IPS-20b (cell line): ENCODE measurements at regions not wholly inside any gene's neighbourhood (a gene's known extent, or its start where the extent isn't known, plus 50 kb on each side); places are given as distances from the start of the nearest gene placed in this dataset.

Experiments used
- H3K27ac ChIP-seq: one replicate; pipeline ENCODE4 v1.5.1; 2013; ENCODE audit warnings: low read length
- H3K27me3 ChIP-seq: 2 replicates; pipeline ENCODE4 v1.6.1; 2013; ENCODE audit warnings: mild to moderate bottlenecking, low read length, inconsistent platforms; ENCODE audit not compliant: insufficient read depth
- H3K36me3 ChIP-seq: 2 replicates; pipeline ENCODE4 v1.6.1; 2013; ENCODE audit warnings: low read depth, mild to moderate bottlenecking, inconsistent platforms, low read length, moderate library complexity; ENCODE audit not compliant: insufficient read depth
- H3K4me1 ChIP-seq: 2 replicates; pipeline ENCODE4 v1.6.1; 2013; ENCODE audit warnings: mild to moderate bottlenecking, control low read depth, inconsistent platforms, low read length, moderate library complexity; ENCODE audit not compliant: insufficient read depth
- H3K4me3 ChIP-seq: 2 replicates; pipeline ENCODE4 v1.5.1; 2013; ENCODE audit warnings: mild to moderate bottlenecking, low read length, inconsistent platforms
- H3K9ac ChIP-seq: 2 replicates; pipeline ENCODE4 v1.6.1; 2013; ENCODE audit warnings: low read depth, mild to moderate bottlenecking, inconsistent platforms, low read length, moderate library complexity
- H3K9me3 ChIP-seq: 2 replicates; pipeline ENCODE4 v1.6.1; 2013; ENCODE audit warnings: mild to moderate bottlenecking, low read depth, low read length, inconsistent platforms; ENCODE audit not compliant: insufficient read depth

- no peaks in the 10 kb centered on the region for H3K27me3 ChIP-seq
- no peaks in the 10 kb centered on the region for H3K4me1 ChIP-seq
- no peak overlapping the region for H3K9ac ChIP-seq
- H3K4me3 ChIP-seq, result no peak overlapping the region
- no peak overlapping the region for H3K27ac ChIP-seq
- no peaks in the 10 kb centered on the region for H3K36me3 ChIP-seq
- H3K9me3 ChIP-seq, result no peaks in the 10 kb centered on the region
These were observed 496.4 kb upstream of the CBLB start for GRCh38 chr3:106365061-106365691.

DNA sequence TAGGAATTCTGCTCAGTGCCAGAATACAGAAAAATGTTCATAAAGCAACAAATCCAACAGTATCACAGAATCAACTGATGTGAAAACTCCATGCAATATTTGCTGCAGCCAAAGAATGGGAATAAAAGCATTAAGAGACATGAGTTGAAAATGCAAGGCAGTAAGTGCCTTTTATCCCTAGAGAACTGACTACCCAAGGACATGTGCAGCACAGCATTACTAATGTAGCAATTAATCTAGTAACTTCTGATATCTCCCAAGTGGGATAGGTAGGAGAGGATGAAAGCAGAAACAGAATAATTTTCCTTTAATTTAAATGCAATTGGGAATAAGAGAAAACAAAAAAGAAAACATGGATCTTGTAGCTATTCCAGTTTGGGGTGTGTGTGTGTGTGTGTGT is 497.5 kb upstream of the CBLB start:
- Histone ChIP-seq H3K9ac (no peak overlapping the region), H3K27ac (no peak overlapping the region), H3K27me3 (no peaks in the 10 kb centered on the region), H3K36me3 (no peaks in the 10 kb centered on the region), H3K9me3 (no peaks in the 10 kb centered on the region), H3K4me3 (no peak overlapping the region), H3K4me1 (no peaks in the 10 kb centered on the region)

DNA sequence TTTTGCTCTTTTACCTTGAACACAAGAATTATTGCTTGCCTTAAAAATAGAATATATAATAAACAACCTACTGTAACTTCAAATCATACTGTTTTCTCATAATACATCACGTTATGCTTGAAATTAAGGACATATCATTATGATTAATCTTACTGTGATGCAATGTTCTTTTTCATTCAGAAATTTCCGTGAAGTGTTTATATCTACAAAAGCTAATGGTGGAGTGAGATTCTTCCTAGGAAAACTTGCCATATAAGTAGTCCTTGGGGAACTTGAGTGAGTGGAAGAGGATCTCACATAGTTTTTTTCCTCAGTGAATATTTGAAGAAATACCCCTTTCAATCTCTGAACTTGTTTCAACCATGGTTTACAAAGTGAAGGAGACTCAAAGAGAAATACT is 498.7 kb upstream of the CBLB start:
- Histone ChIP-seq H3K4me1 (no peaks in the 10 kb centered on the region), H3K9me3 (no peaks in the 10 kb centered on the region), H3K27me3 (no peaks in the 10 kb centered on the region), H3K4me3 (no peak overlapping the region), H3K27ac (no peak overlapping the region), H3K36me3 (no peaks in the 10 kb centered on the region), H3K9ac (no peak overlapping the region)

- Histone ChIP-seq H3K4me1 (no peaks in the 10 kb centered on the region), H3K36me3 (no peaks in the 10 kb centered on the region), H3K27ac (no peak overlapping the region), H3K9me3 (no peaks in the 10 kb centered on the region), H3K4me3 (no peak overlapping the region), H3K9ac (no peak overlapping the region), H3K27me3 (no peaks in the 10 kb centered on the region)
These were observed 502.6 kb upstream of the CBLB start for GRCh38 chr3:106371221-106371970.

GRCh38 chr3:106371971-106372805 is 503.4 kb upstream of the CBLB start:
- no peaks in the 10 kb centered on the region for H3K9me3 ChIP-seq
- no peaks in the 10 kb centered on the region for H3K4me1 ChIP-seq
- H3K27me3 ChIP-seq, result no peaks in the 10 kb centered on the region
- H3K36me3 ChIP-seq, result no peaks in the 10 kb centered on the region
- H3K9ac ChIP-seq, result no peak overlapping the region
- H3K4me3 ChIP-seq, result no peak overlapping the region
- no peak overlapping the region for H3K27ac ChIP-seq

DNA sequence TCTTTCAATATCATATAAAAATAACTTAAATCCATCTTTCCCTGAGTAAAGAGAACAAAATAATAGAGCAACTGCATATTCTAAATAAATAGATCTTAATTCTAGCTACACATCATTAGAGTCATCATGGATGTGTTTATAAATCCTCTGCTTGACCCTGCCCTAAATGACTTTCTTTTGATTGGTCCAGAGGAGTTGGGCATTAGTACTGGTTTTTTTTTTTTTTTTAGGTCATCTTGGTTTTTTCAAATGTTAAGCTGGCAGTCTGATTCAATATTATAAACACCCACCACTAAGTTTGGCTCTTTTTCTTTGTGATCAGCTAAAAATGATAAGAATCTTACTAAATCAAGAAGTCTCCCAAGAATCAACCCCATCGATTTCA is 504.0 kb upstream of the CBLB start:
- H3K9me3 ChIP-seq, result no peaks in the 10 kb centered on the region
- H3K4me3 ChIP-seq, result no peak overlapping the region
- no peak overlapping the region for H3K9ac ChIP-seq
- no peaks in the 10 kb centered on the region for H3K4me1 ChIP-seq
- no peaks in the 10 kb centered on the region for H3K27me3 ChIP-seq
- H3K36me3 ChIP-seq, result no peaks in the 10 kb centered on the region
- no peak overlapping the region for H3K27ac ChIP-seq

DNA sequence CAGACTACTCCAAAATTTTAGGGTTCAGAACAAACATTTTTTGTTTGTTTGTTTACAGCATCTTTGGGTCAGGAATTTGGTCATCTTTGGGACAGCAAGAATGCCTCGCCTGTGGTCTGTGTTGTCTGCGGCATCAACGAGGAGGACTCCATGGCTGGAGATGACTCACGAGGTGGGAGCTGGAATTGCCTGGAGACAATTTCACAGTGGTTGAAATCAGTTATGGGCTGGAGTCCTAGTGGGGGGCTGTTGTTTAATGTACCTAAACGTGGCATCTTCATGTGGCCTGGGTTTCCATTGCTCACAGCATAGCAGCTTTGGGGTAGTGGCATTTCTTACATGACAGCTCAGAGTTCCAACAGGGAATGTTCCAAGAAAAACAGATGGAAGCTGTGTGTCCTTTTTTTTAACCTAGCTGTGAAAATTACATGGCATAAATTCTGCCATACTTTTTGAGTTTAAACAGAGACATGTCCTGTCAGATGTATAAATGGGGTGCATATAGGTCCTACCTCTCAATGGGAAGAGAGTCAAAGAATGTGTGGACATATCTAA is 507.3 kb upstream of the CBLB start:
- Histone ChIP-seq H3K4me1 (no peaks in the 10 kb centered on the region), H3K27ac (no peak overlapping the region), H3K9ac (no peak overlapping the region), H3K4me3 (no peak overlapping the region), H3K9me3 (no peaks in the 10 kb centered on the region), H3K27me3 (no peaks in the 10 kb centered on the region), H3K36me3 (no peaks in the 10 kb centered on the region)

GRCh38 chr3:106379251-106379750 is 510.5 kb upstream of the CBLB start:
- Histone ChIP-seq H3K36me3 (no peaks in the 10 kb centered on the region), H3K9me3 (no peaks in the 10 kb centered on the region), H3K27me3 (no peaks in the 10 kb centered on the region), H3K4me1 (no peaks in the 10 kb centered on the region), H3K9ac (no peak overlapping the region), H3K27ac (no peak overlapping the region), H3K4me3 (no peak overlapping the region)

DNA sequence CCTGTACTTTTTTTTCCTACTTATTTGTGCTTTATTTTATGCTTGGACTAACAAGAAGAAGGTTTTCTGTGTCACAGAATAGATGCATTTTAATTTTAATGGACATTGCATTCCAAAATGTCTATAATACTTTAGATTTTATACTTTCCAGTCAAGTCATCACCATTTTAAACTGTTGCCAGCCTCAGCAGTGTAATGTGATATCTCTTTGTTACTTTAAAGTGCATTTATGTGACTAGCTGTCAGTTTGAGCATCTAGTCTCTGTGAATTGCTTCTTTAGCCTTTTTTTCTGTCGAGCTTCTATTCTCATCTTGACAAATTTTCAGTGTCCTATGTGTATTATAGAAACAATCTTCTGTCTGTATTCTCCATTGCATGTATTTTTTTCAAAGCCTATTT is 511.4 kb upstream of the CBLB start:
- Histone ChIP-seq H3K27me3 (no peaks in the 10 kb centered on the region), H3K36me3 (no peaks in the 10 kb centered on the region), H3K4me3 (no peak overlapping the region), H3K9ac (no peak overlapping the region), H3K4me1 (no peaks in the 10 kb centered on the region), H3K9me3 (no peaks in the 10 kb centered on the region), H3K27ac (no peak overlapping the region)

DNA sequence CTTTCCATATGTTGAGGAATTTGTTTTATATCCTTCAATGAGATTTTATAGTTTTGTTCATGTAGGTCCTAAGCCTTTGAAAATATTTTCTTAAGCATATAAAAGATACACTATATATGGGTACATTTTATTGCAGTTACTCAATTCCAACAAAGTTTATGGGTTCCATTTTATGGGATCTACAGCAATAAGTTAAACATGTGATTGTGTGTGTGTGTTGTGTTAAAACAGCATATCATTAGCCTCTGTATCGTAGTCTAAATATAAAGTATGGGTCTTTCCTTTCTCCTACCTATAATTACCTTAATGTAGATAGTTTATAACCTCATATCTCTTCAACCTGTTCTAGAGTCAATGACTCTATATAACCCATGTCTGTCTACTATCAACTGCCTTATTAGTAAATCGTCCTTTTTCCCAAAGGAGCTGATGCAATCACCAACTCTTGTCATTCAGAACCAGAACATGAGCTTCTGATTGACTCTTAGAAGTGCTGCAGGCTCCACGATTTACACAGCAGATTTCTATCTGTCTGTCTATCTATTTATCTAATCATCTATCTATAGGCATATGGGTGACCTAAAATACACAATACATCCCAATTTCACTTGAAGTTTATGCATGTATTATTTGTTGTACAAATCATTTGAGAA is 512.6 kb upstream of the CBLB start:
- H3K4me1 ChIP-seq, result no peaks in the 10 kb centered on the region
- H3K27me3 ChIP-seq, result no peaks in the 10 kb centered on the region
- no peaks in the 10 kb centered on the region for H3K9me3 ChIP-seq
- H3K4me3 ChIP-seq, result no peak overlapping the region
- no peak overlapping the region for H3K9ac ChIP-seq
- H3K27ac ChIP-seq, result no peak overlapping the region
- H3K36me3 ChIP-seq, result no peaks in the 10 kb centered on the region

DNA sequence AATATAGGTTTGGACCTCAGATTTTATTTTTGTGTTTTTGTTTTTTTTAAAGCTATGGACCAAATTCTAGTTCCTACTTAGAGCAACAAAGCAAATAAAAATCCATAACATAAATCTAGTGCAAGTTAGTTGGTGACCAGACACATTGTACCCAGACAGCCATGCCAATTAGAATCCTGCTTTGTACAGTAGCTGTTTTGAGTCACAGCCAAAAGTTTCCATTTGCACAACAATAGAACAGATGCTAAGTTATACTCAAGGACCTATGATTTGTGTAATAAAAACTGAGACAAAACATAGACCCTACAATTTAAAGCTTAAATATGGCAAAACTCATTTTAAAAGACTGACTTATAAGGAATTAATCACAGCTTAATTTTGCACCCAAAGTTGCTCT is 513.1 kb upstream of the CBLB start:
- H3K9ac ChIP-seq, result no peak overlapping the region

More for the DNA sequence above, 513.1 kb upstream of the CBLB start:
- H3K4me1 ChIP-seq, result no peaks in the 10 kb centered on the region
- no peak overlapping the region for H3K27ac ChIP-seq
- no peak overlapping the region for H3K4me3 ChIP-seq
- H3K36me3 ChIP-seq, result no peaks in the 10 kb centered on the region
- H3K9me3 ChIP-seq, result no peaks in the 10 kb centered on the region
- no peaks in the 10 kb centered on the region for H3K27me3 ChIP-seq
